ENCODE measurements at regions not wholly inside any gene's neighbourhood (a gene's known extent, or its start where the extent isn't known, plus 50 kb on each side); places are given as distances from the start of the nearest gene placed in this dataset.

GRCh38 chrX:106499473-106499872, 112.3 kb upstream of the RADX start:
- TF ChIP-seq, protein P1, sequence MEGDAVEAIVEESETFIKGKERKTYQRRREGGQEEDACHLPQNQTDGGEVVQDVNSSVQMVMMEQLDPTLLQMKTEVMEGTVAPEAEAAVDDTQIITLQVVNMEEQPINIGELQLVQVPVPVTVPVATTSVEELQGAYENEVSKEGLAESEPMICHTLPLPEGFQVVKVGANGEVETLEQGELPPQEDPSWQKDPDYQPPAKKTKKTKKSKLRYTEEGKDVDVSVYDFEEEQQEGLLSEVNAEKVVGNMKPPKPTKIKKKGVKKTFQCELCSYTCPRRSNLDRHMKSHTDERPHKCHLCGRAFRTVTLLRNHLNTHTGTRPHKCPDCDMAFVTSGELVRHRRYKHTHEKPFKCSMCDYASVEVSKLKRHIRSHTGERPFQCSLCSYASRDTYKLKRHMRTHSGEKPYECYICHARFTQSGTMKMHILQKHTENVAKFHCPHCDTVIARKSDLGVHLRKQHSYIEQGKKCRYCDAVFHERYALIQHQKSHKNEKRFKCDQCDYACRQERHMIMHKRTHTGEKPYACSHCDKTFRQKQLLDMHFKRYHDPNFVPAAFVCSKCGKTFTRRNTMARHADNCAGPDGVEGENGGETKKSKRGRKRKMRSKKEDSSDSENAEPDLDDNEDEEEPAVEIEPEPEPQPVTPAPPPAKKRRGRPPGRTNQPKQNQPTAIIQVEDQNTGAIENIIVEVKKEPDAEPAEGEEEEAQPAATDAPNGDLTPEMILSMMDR (optimal IDR thresholded peaks at IDR 0.05 in 1 of 3, IDR thresholded peaks at IDR 0.05 in 1 of 3, conservative IDR thresholded peaks at IDR 0.05 in 1 of 3; ENCODE audit: extremely low read depth in 1 of 3, insufficient read depth in 2 of 3, low read length in 3 of 3): no peak
- TF ChIP-seq EZH2 (IDR thresholded peaks at IDR 0.05; ENCODE audit: low read length): no peak
